ENCODE measurements at regions not wholly inside any gene's neighbourhood (a gene's known extent, or its start where the extent isn't known, plus 50 kb on each side); places are given as distances from the start of the nearest gene placed in this dataset.

DNA sequence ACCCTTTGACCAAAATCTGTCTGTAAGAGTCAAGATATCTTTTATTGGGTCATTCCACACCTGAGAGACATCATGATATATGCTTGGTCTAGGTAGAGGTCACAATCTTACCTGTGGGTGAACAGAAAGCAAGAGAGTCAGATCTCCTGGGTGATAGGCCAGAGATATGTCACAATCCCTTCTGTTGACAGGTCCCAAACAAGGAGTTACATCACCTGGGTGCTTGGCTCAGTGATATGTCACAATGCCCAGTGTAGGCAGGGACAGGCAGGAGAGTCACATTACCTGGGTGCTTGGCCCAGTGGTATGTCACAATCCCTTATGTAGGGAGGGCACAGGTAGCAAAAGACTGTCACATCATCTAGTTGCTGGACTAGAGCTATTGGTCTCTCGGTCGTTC lies 1991.2 kb downstream of the TP53TG3F start:
- no peak overlapping the region for H3K4me2 ChIP-seq (ENCODE audit: low read length)
- H3K9ac ChIP-seq (ENCODE audit: low read length): no peak overlapping the region
- TF ChIP-seq, protein P1, sequence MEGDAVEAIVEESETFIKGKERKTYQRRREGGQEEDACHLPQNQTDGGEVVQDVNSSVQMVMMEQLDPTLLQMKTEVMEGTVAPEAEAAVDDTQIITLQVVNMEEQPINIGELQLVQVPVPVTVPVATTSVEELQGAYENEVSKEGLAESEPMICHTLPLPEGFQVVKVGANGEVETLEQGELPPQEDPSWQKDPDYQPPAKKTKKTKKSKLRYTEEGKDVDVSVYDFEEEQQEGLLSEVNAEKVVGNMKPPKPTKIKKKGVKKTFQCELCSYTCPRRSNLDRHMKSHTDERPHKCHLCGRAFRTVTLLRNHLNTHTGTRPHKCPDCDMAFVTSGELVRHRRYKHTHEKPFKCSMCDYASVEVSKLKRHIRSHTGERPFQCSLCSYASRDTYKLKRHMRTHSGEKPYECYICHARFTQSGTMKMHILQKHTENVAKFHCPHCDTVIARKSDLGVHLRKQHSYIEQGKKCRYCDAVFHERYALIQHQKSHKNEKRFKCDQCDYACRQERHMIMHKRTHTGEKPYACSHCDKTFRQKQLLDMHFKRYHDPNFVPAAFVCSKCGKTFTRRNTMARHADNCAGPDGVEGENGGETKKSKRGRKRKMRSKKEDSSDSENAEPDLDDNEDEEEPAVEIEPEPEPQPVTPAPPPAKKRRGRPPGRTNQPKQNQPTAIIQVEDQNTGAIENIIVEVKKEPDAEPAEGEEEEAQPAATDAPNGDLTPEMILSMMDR (IDR thresholded peaks at IDR 0.05; ENCODE audit: low read length): no peak
- TF ChIP-seq EZH2 (IDR thresholded peaks at IDR 0.05; ENCODE audit: borderline replicate concordance, low read length): no peak
- H3K27ac ChIP-seq (ENCODE audit: low read depth, low read length, poor library complexity, severe bottlenecking): no peak overlapping the region
- no peaks in the 10 kb centered on the region for H3K36me3 ChIP-seq (ENCODE audit: insufficient read depth, low read length)
- no peaks in the 10 kb centered on the region for H3F3A ChIP-seq (ENCODE audit: insufficient read depth, low read length)
- peaks cover 8% of the 10 kb centered on the region; the same call in 1 of the 2 replicates for H3K9me3 ChIP-seq (ENCODE audit: low read length)
- H4K20me1 ChIP-seq (ENCODE audit: insufficient read depth, low read length): no peaks in the 10 kb centered on the region
- H3K9me2 ChIP-seq (ENCODE audit: low read depth, low read length): no peaks in the 10 kb centered on the region
- H2AFZ ChIP-seq (ENCODE audit: low read length): no peak overlapping the region
- H3K79me2 ChIP-seq (ENCODE audit: insufficient read depth, low read length): no peaks in the 10 kb centered on the region
- H3K4me3 ChIP-seq (ENCODE audit: low read depth, low read length, poor library complexity, severe bottlenecking): no peak overlapping the region
- H3K27me3 ChIP-seq (ENCODE audit: insufficient read depth, low read length): no peaks in the 10 kb centered on the region
- H3K4me1 ChIP-seq (ENCODE audit: insufficient read depth, low read length, severe bottlenecking): no peaks in the 10 kb centered on the region

GRCh38 chr16:35452471-35452870 lies 1993.1 kb downstream of the TP53TG3F start:
- H3K9me3 ChIP-seq (ENCODE audit: low read length): peaks cover 5% of the 10 kb centered on the region; the same call in 1 of the 2 replicates
- no peaks in the 10 kb centered on the region for H3F3A ChIP-seq (ENCODE audit: insufficient read depth, low read length)
- no peaks in the 10 kb centered on the region for H3K79me2 ChIP-seq (ENCODE audit: insufficient read depth, low read length)
- no peaks in the 10 kb centered on the region for H3K4me1 ChIP-seq (ENCODE audit: insufficient read depth, low read length, severe bottlenecking)
- no peaks in the 10 kb centered on the region for H3K9me2 ChIP-seq (ENCODE audit: low read depth, low read length)
- no peak overlapping the region for H2AFZ ChIP-seq (ENCODE audit: low read length)
- H3K9ac ChIP-seq (ENCODE audit: low read length): no peak overlapping the region
- TF ChIP-seq, protein P1 (IDR thresholded peaks at IDR 0.05; ENCODE audit: low read length): no peak
- TF ChIP-seq EZH2 (IDR thresholded peaks at IDR 0.05; ENCODE audit: borderline replicate concordance, low read length): no peak
- no peak overlapping the region for H3K27ac ChIP-seq (ENCODE audit: low read depth, low read length, poor library complexity, severe bottlenecking)
- no peaks in the 10 kb centered on the region for H3K36me3 ChIP-seq (ENCODE audit: insufficient read depth, low read length)
- H4K20me1 ChIP-seq (ENCODE audit: insufficient read depth, low read length): no peaks in the 10 kb centered on the region
- H3K27me3 ChIP-seq (ENCODE audit: insufficient read depth, low read length): no peaks in the 10 kb centered on the region
- no peak overlapping the region for H3K4me3 ChIP-seq (ENCODE audit: low read depth, low read length, poor library complexity, severe bottlenecking)
- H3K4me2 ChIP-seq (ENCODE audit: low read length): no peak overlapping the region

DNA sequence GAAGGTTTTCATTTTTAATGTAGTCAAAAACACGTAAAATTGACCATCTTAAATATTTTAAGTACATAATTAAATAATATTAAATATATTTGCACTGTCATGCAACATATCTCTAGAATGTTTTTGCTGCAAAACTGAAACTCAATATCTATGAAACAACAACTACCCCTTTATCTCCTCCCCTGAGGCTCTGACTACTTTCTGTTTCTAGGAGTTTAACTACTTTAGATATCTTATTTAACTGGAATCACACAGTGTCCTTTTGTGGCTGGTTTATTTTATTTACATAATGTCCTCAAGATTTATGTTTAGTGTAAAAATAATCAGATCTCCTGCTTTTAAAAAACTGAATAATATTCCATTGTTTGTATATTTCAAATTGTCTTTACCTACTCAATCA lies 2003.9 kb downstream of the TP53TG3F start:
- Histone ChIP-seq H3K27ac (ENCODE audit: low read depth, low read length, poor library complexity, severe bottlenecking) (no peak overlapping the region), H3K79me2 (ENCODE audit: insufficient read depth, low read length) (no peaks in the 10 kb centered on the region), H3K36me3 (ENCODE audit: insufficient read depth, low read length) (no peaks in the 10 kb centered on the region), H4K20me1 (ENCODE audit: insufficient read depth, low read length) (no peaks in the 10 kb centered on the region), H3K9me2 (ENCODE audit: low read depth, low read length) (no peaks in the 10 kb centered on the region), H3K9ac (ENCODE audit: low read length) (no peak overlapping the region), H3K9me3 (ENCODE audit: low read length) (no peaks in the 10 kb centered on the region), H3K4me3 (ENCODE audit: low read depth, low read length, poor library complexity, severe bottlenecking) (no peak overlapping the region), H3K4me1 (ENCODE audit: insufficient read depth, low read length, severe bottlenecking) (no peaks in the 10 kb centered on the region), H3K4me2 (ENCODE audit: low read length) (no peak overlapping the region), H3K27me3 (ENCODE audit: insufficient read depth, low read length) (no peaks in the 10 kb centered on the region), H2AFZ (ENCODE audit: low read length) (no peak overlapping the region), H3F3A (ENCODE audit: insufficient read depth, low read length) (no peaks in the 10 kb centered on the region)
- no peak for TF ChIP-seq EZH2 (IDR thresholded peaks at IDR 0.05; ENCODE audit: borderline replicate concordance, low read length)
- TF ChIP-seq, protein P1 (IDR thresholded peaks at IDR 0.05; ENCODE audit: low read length): no peak

All from OCI-LY1 (cell line).